ENCODE measurements at regions not wholly inside any gene's neighbourhood (a gene's known extent, or its start where the extent isn't known, plus 50 kb on each side); places are given as distances from the start of the nearest gene placed in this dataset.

DNA sequence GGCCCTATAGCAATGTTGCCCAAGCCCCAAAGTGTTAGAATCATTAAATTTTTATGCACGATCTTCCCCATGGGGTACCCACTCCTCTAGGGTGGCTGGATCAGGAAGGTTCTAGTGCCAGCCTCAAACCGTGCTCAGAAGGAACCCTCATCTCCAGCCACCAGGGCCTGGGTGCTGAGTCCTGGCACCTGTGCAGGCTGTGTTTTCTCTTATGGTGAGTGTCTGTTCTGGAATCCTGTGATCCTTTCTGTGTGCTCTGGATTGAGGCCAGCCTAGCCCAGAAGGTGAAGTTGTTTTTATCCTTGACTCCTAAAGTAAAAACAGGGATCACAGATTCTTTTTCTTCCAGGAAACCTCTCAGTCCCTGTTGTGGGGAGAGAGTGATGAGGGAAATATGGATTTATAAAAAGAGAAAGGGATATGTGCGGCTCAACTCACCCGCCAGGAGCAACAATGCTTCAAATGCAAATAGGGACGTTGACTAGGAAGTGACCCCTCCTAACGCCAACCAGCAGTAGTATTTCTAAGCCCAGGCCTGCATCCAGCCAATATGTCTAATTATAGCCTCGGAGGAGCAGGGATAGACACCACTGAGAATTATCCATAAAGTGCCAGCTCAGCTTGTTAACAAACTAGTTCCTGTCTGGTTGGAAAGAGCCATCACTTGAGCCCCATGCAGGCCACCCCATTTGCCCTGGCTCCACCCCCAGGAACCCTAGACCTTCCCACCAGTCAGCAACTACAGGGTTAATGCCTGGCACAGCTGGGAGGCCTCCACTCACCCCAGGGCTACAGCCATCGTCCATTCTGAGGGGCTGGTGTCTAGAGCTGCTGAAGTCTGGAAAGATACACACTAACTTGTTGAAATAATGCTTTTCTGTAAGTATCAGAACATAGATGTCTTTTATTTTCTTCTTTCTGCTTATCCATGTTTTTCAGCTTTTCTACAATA lies 513.5 kb upstream of the PROK2 start:
- no peaks in the 10 kb centered on the region for H3K27me3 ChIP-seq (replicated peaks; ENCODE audit: insufficient read depth, low read length)
- no peak overlapping the region for H2AFZ ChIP-seq (ENCODE audit: low read length)
- no peaks in the 10 kb centered on the region for H3K36me3 ChIP-seq (replicated peaks; ENCODE audit: insufficient read depth, low read length)
- H3K4me3 ChIP-seq (ENCODE audit: low read length), result no peak overlapping the region
- H3K9me2 ChIP-seq (replicated peaks; ENCODE audit: insufficient read depth, low read length), result no peaks in the 10 kb centered on the region
- no peaks in the 10 kb centered on the region for H3K79me2 ChIP-seq (ENCODE audit: low read length)
- H3K4me2 ChIP-seq (ENCODE audit: low read depth, low read length), result no peak overlapping the region
- no peak overlapping the region for H3K9ac ChIP-seq (ENCODE audit: low read length)
- H3K9me3 ChIP-seq (replicated peaks; ENCODE audit: insufficient read depth, low read length), result no peaks in the 10 kb centered on the region
- TF ChIP-seq, protein P1, sequence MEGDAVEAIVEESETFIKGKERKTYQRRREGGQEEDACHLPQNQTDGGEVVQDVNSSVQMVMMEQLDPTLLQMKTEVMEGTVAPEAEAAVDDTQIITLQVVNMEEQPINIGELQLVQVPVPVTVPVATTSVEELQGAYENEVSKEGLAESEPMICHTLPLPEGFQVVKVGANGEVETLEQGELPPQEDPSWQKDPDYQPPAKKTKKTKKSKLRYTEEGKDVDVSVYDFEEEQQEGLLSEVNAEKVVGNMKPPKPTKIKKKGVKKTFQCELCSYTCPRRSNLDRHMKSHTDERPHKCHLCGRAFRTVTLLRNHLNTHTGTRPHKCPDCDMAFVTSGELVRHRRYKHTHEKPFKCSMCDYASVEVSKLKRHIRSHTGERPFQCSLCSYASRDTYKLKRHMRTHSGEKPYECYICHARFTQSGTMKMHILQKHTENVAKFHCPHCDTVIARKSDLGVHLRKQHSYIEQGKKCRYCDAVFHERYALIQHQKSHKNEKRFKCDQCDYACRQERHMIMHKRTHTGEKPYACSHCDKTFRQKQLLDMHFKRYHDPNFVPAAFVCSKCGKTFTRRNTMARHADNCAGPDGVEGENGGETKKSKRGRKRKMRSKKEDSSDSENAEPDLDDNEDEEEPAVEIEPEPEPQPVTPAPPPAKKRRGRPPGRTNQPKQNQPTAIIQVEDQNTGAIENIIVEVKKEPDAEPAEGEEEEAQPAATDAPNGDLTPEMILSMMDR (IDR thresholded peaks at IDR 0.05; ENCODE audit: low read length), result no peak
- H3F3A ChIP-seq (ENCODE audit: insufficient read depth, low read length), result no peaks in the 10 kb centered on the region
- no peak overlapping the region for H3K27ac ChIP-seq (ENCODE audit: low read length)
- no peaks in the 10 kb centered on the region for H4K20me1 ChIP-seq (ENCODE audit: insufficient read depth, low read length)
- no peak for DNase-seq
- H3K4me1 ChIP-seq (ENCODE audit: low read length), result no peaks in the 10 kb centered on the region

GRCh38 chr3:72297481-72297880 lies 512.5 kb upstream of the PROK2 start:
- Histone ChIP-seq H3F3A (ENCODE audit: insufficient read depth, low read length) (no peaks in the 10 kb centered on the region), H3K9me3 (replicated peaks; ENCODE audit: insufficient read depth, low read length) (no peaks in the 10 kb centered on the region), H3K27me3 (replicated peaks; ENCODE audit: insufficient read depth, low read length) (no peaks in the 10 kb centered on the region), H3K36me3 (replicated peaks; ENCODE audit: insufficient read depth, low read length) (no peaks in the 10 kb centered on the region), H3K79me2 (ENCODE audit: low read length) (no peaks in the 10 kb centered on the region), H3K4me2 (ENCODE audit: low read depth, low read length) (no peak overlapping the region), H2AFZ (ENCODE audit: low read length) (no peak overlapping the region), H3K4me3 (ENCODE audit: low read length) (no peak overlapping the region), H3K9me2 (replicated peaks; ENCODE audit: insufficient read depth, low read length) (no peaks in the 10 kb centered on the region), H4K20me1 (ENCODE audit: insufficient read depth, low read length) (no peaks in the 10 kb centered on the region), H3K27ac (ENCODE audit: low read length) (no peak overlapping the region), H3K4me1 (ENCODE audit: low read length) (no peaks in the 10 kb centered on the region), H3K9ac (ENCODE audit: low read length) (no peak overlapping the region)
- TF ChIP-seq, protein P1 (IDR thresholded peaks at IDR 0.05; ENCODE audit: low read length), result no peak
- TF ChIP-seq EZH2phosphoT487 (IDR thresholded peaks at IDR 0.05; ENCODE audit: low read length) (no peak), EZH2 (optimal IDR thresholded peaks at IDR 0.05; ENCODE audit: low read depth, low read length) (no peak)
- DNase-seq, result no peak

GRCh38 chr3:72296477-72297111 lies 511.6 kb upstream of the PROK2 start:
- TF ChIP-seq, protein P1 (IDR thresholded peaks at IDR 0.05; ENCODE audit: low read length), result no peak
- no peaks in the 10 kb centered on the region for H4K20me1 ChIP-seq (ENCODE audit: insufficient read depth, low read length)
- no peak overlapping the region for H3K4me3 ChIP-seq (ENCODE audit: low read length)
- no peak overlapping the region for H3K9ac ChIP-seq (ENCODE audit: low read length)
- no peak overlapping the region for H2AFZ ChIP-seq (ENCODE audit: low read length)
- no peak overlapping the region for H3K4me2 ChIP-seq (ENCODE audit: low read depth, low read length)
- no peaks in the 10 kb centered on the region for H3K79me2 ChIP-seq (ENCODE audit: low read length)
- H3K36me3 ChIP-seq (replicated peaks; ENCODE audit: insufficient read depth, low read length), result no peaks in the 10 kb centered on the region
- no peaks in the 10 kb centered on the region for H3K9me3 ChIP-seq (replicated peaks; ENCODE audit: insufficient read depth, low read length)
- H3K27ac ChIP-seq (ENCODE audit: low read length), result no peak overlapping the region
- no peak for DNase-seq
- H3K4me1 ChIP-seq (ENCODE audit: low read length), result no peaks in the 10 kb centered on the region
- no peaks in the 10 kb centered on the region for H3K9me2 ChIP-seq (replicated peaks; ENCODE audit: insufficient read depth, low read length)
- H3K27me3 ChIP-seq (replicated peaks; ENCODE audit: insufficient read depth, low read length), result no peaks in the 10 kb centered on the region
- H3F3A ChIP-seq (ENCODE audit: insufficient read depth, low read length), result no peaks in the 10 kb centered on the region
